IPS-18c (cell line): ENCODE measurements at regions not wholly inside any gene's neighbourhood (a gene's known extent, or its start where the extent isn't known, plus 50 kb on each side); places are given as distances from the start of the nearest gene placed in this dataset.
A peak's percentile ranks its signal among the peaks of the same experiment; 100 is the strongest.

ENCODE experiments used
- H3K4me3 ChIP-seq: 2 replicates; pipeline ENCODE4 v1.7.0; 2013; ENCODE audit warnings: low read depth, mild to moderate bottlenecking, low read length, moderate library complexity; ENCODE audit not compliant: insufficient read depth
- H3K9me3 ChIP-seq: one replicate; pipeline ENCODE4 v1.6.1; 2013; ENCODE audit warnings: mild to moderate bottlenecking, low read length, moderate library complexity; ENCODE audit not compliant: control insufficient read depth, insufficient read depth

- 0 out of 2 replicates have a peak overlapping the region, but pooled peaks have one; percentile 10 for H3K4me3 ChIP-seq
- H3K9me3 ChIP-seq = peaks cover 4% of the 10 kb centered on the region
These were observed 69.5 kb upstream of the ANK2 start for GRCh38 chr4:112979881-112980421.

GRCh38 chr4:112982680-112983079 is 66.8 kb upstream of the ANK2 start:
- peaks cover 4% of the 10 kb centered on the region for H3K9me3 ChIP-seq
- H3K4me3 ChIP-seq = no peak overlapping the region

- H3K4me3 ChIP-seq = no peak overlapping the region
- H3K9me3 ChIP-seq = no peaks in the 10 kb centered on the region
These were observed 54.6 kb upstream of the ANK2 start for GRCh38 chr4:112994732-112995464.
